Esophagus squamous epithelium (tissue), 5 donors: ENCODE measurements at regions not wholly inside any gene's neighbourhood (a gene's known extent, or its start where the extent isn't known, plus 50 kb on each side); places are given as distances from the start of the nearest gene placed in this dataset.

Source experiments
- DNase-seq: peaks from one replicate; lab custom pipeline; 2025; lab: John Stamatoyannopoulos, UW
- H3K27ac ChIP-seq, 4 donors: fragments of 200-600 bp; sonication (generic); one replicate each; pipeline ENCODE4 v1.5.1; 2016 to 2019; ENCODE audit warnings: mild to moderate bottlenecking in 1 of 4
- H3K27me3 ChIP-seq, 4 donors: fragments of 200-600 bp; sonication (generic); 1 replicate in 3 of 4; 2 replicates in 1 of 4; pipeline versions ENCODE4 v1.5.1 to v1.6.0; 2017 to 2021; ENCODE audit warnings: antibody characterized with exemption in 1 of 4
- H3K36me3 ChIP-seq, 3 donors: fragments of 200-600 bp; sonication (generic); one replicate each; pipeline ENCODE4 v1.5.1; 2016 to 2019
- H3K4me1 ChIP-seq, 3 donors: fragments of 200-600 bp; sonication (generic); one replicate each; pipeline ENCODE4 v1.5.1; 2017 to 2019
- H3K4me3 ChIP-seq, 4 donors: fragments of 200-600 bp; sonication (generic); 1 replicate in 3 of 4; 2 replicates in 1 of 4; pipeline ENCODE4 v1.5.1; 2016 to 2019; ENCODE audit warnings: mild to moderate bottlenecking in 2 of 4, moderate library complexity in 1 of 4
- H3K9me3 ChIP-seq, 3 donors: fragments of 200-600 bp; sonication (generic); one replicate each; pipeline ENCODE4 v1.5.1; 2016 to 2019
- POLR2A ChIP-seq, 4 donors: fragments of 450-650 bp; IDR thresholded peaks; one replicate each; pipeline ENCODE4 v1.6.1; 2017; ENCODE audit warnings: antibody characterized with exemption in 4 of 4, mild to moderate bottlenecking in 4 of 4, moderate library complexity in 3 of 4
- WGBS, 2 donors: methylation state at CpG; one replicate each; pipeline ENCODE4 v1.1.5; 2018; 5-methylcytosine and 5-hydroxymethylcytosine counted together
- intact Hi-C: fragments of 100-400 bp; cut with DNase I; formaldehyde crosslinking; loops from one replicate; pipeline ENCODE4 v1.15.0; 2022
- TF ChIP-seq, protein P1 (sequence below), 6 experiments: fragments of 450-650 bp in 4 of 6; fragments of 200-600 bp in 2 of 6; sonication (generic) in 2 of 6; IDR thresholded peaks; one replicate each; pipeline ENCODE4 v1.5.1; 2016 to 2019; ENCODE audit warnings: antibody characterized with exemption in 6 of 6, mild to moderate bottlenecking in 4 of 6, moderate library complexity in 4 of 6
- donor health status: DM: yes; HTN: yes; CAD: no.

DNA sequence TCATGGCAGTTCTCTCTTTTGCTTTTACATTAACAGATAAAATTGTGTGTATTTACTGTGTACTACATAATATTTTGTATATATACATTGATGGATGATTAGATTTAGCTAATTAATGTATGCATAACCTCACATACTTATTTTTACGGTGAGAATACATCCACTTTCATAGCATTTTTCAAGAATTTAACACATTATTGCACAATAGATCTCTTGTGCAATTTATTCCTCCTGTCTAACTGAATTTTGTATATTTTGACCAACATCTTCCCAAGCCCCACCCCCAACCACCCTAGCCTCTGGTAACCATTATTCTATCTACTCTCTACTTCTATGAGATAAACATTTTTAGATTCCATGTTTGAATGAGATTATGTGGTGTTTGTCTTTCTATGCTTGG lies 194.7 kb downstream of the RBM26 start:
- intact Hi-C loops = no loop called here
- no peaks in the 10 kb centered on the region for H3K36me3 ChIP-seq
- 58 to 69% methylated on average over 1 of the region's 1 CpG for whole genome bisulfite sequencing, 2 donors

DNA sequence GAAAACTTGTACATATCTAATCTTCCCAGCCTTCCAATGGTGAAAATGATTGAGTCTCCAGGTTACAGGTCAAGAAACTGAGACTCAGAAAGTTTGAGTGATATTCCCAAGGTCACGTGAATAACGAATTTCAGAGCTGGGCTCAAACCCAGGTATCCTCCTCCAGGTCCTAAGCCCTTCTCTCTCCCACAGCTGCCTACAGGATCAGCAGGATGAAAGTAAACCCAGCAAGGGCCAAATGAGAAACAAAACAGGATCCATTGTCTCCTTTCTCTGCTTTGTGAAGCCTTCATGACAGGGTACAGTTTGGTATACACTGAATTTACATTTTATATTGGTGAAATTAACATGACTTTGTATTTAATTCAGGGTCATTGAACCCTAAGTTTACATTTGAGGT lies 208.1 kb downstream of the RBM26 start:
- TF ChIP-seq POLR2A (IDR thresholded peaks at IDR 0.05) = no peak
- TF ChIP-seq, protein P1, sequence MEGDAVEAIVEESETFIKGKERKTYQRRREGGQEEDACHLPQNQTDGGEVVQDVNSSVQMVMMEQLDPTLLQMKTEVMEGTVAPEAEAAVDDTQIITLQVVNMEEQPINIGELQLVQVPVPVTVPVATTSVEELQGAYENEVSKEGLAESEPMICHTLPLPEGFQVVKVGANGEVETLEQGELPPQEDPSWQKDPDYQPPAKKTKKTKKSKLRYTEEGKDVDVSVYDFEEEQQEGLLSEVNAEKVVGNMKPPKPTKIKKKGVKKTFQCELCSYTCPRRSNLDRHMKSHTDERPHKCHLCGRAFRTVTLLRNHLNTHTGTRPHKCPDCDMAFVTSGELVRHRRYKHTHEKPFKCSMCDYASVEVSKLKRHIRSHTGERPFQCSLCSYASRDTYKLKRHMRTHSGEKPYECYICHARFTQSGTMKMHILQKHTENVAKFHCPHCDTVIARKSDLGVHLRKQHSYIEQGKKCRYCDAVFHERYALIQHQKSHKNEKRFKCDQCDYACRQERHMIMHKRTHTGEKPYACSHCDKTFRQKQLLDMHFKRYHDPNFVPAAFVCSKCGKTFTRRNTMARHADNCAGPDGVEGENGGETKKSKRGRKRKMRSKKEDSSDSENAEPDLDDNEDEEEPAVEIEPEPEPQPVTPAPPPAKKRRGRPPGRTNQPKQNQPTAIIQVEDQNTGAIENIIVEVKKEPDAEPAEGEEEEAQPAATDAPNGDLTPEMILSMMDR (IDR thresholded peaks at IDR 0.05) = no peak
- Histone ChIP-seq H3K4me1 (no peaks in the 10 kb centered on the region), H3K27me3 (no peaks in the 10 kb centered on the region), H3K36me3 (no peaks in the 10 kb centered on the region), H3K4me3 (no peak overlapping the region), H3K9me3 (no peaks in the 10 kb centered on the region), H3K27ac (no peak overlapping the region)
- intact Hi-C loops = no loop called here
- DNase-seq = no peak
- 53 to 68% methylated on average over 2 of the region's 2 CpGs for WGBS, 2 donors

More for the DNA sequence above, 194.7 kb downstream of the RBM26 start:
- H3K27ac ChIP-seq = no peak overlapping the region
- H3K4me1 ChIP-seq = no peaks in the 10 kb centered on the region
- no peaks in the 10 kb centered on the region for H3K9me3 ChIP-seq
- H3K27me3 ChIP-seq = peaks cover 0 to 2% (median 0%) of the 10 kb centered on the region in 4 donors
- no peak overlapping the region for H3K4me3 ChIP-seq
- TF ChIP-seq, protein P1 (IDR thresholded peaks at IDR 0.05) = no peak
- TF ChIP-seq POLR2A (IDR thresholded peaks at IDR 0.05) = no peak
- DNase-seq = no peak

DNA sequence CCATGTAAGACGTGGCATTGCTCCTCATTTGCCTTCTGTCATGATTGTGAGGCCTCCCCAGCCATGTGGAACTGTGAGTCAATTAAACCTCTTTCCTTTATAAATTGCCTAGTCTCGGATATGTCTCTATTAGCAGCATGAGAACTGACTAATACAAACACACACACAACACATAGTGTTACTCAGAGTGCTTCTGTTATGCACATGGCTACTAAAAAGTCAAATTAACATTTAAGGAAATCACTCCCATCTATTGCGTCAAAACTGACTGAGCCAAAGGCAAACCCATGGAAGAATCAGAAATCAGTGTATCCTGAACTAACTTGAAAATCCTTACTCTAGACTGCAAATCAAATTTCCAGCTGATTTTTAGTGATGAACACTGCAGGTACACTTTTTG lies 209.2 kb downstream of the RBM26 start:
- Histone ChIP-seq H3K36me3 (no peaks in the 10 kb centered on the region), H3K4me1 (no peaks in the 10 kb centered on the region), H3K4me3 (no peak overlapping the region), H3K27ac (no peak overlapping the region), H3K9me3 (no peaks in the 10 kb centered on the region), H3K27me3 (no peaks in the 10 kb centered on the region)
- WGBS, 2 donors = 68 to 76% methylated on average over 3 of the region's 3 CpGs
- intact Hi-C loops = no loop called here
- TF ChIP-seq, protein P1 (IDR thresholded peaks at IDR 0.05) = no peak
- DNase-seq = no peak

DNA sequence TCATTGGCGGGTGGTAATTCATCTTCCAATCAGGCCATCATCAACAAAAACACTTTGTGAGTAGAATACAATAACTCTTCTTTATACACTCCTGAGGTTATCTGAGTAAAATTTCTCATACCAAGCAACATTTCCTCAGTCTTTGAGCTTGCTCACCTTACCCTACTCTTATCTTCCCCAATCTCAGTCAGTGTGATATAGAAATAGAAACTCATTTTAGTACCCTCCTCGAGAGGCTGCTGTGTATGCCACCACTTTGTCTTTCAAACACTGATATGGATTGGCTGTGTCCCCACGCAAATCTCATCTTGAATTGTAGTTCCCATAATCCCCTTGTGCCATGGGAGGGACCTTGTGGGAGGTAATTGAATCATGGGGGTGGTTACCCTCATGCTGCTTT lies 209.7 kb downstream of the RBM26 start:
- 80 to 89% methylated on average over 3 of the region's 3 CpGs for WGBS, 2 donors
- Histone ChIP-seq H3K27me3 (no peaks in the 10 kb centered on the region), H3K27ac (no peak overlapping the region), H3K4me1 (no peaks in the 10 kb centered on the region), H3K9me3 (no peaks in the 10 kb centered on the region), H3K36me3 (no peaks in the 10 kb centered on the region), H3K4me3 (no peak overlapping the region)
- intact Hi-C loops = no loop called here
- TF ChIP-seq, protein P1 (IDR thresholded peaks at IDR 0.05) = no peak
- TF ChIP-seq POLR2A (IDR thresholded peaks at IDR 0.05) = no peak
- no peak for DNase-seq

DNA sequence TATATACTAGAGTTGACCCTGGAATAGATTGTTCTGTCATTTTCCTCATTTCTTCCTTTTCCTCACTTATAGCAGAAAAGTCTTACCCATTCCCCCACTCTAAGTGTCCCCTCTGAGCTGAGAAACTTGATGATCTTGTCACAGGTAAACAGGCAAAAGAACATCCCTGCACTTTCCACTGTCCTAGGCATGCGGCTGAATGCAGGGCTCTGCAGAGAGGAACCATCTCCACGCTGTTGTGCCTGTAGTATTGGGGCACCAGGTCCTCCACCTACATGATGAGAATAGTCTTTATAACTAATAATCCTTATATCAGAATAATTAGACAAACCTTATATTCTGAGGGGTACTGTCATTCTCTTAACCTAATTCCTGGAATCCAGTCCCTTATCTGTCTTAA lies 211.3 kb downstream of the RBM26 start:
- WGBS, 2 donors = 59 to 81% methylated on average over 2 of the region's 2 CpGs
- no peak overlapping the region for H3K27ac ChIP-seq
- intact Hi-C loops = no loop called here
- no peaks in the 10 kb centered on the region for H3K9me3 ChIP-seq
- H3K27me3 ChIP-seq = no peaks in the 10 kb centered on the region
- no peaks in the 10 kb centered on the region for H3K4me1 ChIP-seq
- no peak overlapping the region for H3K4me3 ChIP-seq
- no peak for DNase-seq
- H3K36me3 ChIP-seq = no peaks in the 10 kb centered on the region
- TF ChIP-seq POLR2A (IDR thresholded peaks at IDR 0.05) = no peak
- TF ChIP-seq, protein P1 (IDR thresholded peaks at IDR 0.05) = no peak
